ENCODE measurements at regions not wholly inside any gene's neighbourhood (a gene's known extent, or its start where the extent isn't known, plus 50 kb on each side); places are given as distances from the start of the nearest gene placed in this dataset.

- DNase-seq (ENCODE audit: low read depth), result no peak
- no peak overlapping the region for H3K4me3 ChIP-seq (ENCODE audit: control insufficient read depth, low read depth, low read length)
- TF ChIP-seq, protein P1, sequence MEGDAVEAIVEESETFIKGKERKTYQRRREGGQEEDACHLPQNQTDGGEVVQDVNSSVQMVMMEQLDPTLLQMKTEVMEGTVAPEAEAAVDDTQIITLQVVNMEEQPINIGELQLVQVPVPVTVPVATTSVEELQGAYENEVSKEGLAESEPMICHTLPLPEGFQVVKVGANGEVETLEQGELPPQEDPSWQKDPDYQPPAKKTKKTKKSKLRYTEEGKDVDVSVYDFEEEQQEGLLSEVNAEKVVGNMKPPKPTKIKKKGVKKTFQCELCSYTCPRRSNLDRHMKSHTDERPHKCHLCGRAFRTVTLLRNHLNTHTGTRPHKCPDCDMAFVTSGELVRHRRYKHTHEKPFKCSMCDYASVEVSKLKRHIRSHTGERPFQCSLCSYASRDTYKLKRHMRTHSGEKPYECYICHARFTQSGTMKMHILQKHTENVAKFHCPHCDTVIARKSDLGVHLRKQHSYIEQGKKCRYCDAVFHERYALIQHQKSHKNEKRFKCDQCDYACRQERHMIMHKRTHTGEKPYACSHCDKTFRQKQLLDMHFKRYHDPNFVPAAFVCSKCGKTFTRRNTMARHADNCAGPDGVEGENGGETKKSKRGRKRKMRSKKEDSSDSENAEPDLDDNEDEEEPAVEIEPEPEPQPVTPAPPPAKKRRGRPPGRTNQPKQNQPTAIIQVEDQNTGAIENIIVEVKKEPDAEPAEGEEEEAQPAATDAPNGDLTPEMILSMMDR (conservative IDR thresholded peaks at IDR 0.05; ENCODE audit: control insufficient read depth, insufficient read depth, low read depth, low read length), result no peak
These were observed 289.6 kb upstream of the NPVF start for GRCh38 chr7:25517906-25518305.

GRCh38 chr7:25520017-25520416 lies 291.7 kb upstream of the NPVF start:
- TF ChIP-seq, protein P1 (conservative IDR thresholded peaks at IDR 0.05; ENCODE audit: control insufficient read depth, insufficient read depth, low read depth, low read length), result no peak
- DNase-seq (ENCODE audit: low read depth), result no peak
- no peak overlapping the region for H3K4me3 ChIP-seq (ENCODE audit: control insufficient read depth, low read depth, low read length)

- no peak for DNase-seq (ENCODE audit: low read depth)
- TF ChIP-seq, protein P1 (conservative IDR thresholded peaks at IDR 0.05; ENCODE audit: control insufficient read depth, insufficient read depth, low read depth, low read length), result no peak
- H3K4me3 ChIP-seq (ENCODE audit: control insufficient read depth, low read depth, low read length), result no peak overlapping the region
These were observed 292.2 kb upstream of the NPVF start for GRCh38 chr7:25520516-25520915.

GRCh38 chr7:25521236-25521635 lies 292.9 kb upstream of the NPVF start:
- no peak for DNase-seq (ENCODE audit: low read depth)
- TF ChIP-seq, protein P1 (conservative IDR thresholded peaks at IDR 0.05; ENCODE audit: control insufficient read depth, insufficient read depth, low read depth, low read length), result no peak
- H3K4me3 ChIP-seq (ENCODE audit: control insufficient read depth, low read depth, low read length), result no peak overlapping the region

GRCh38 chr7:25522727-25523126 lies 294.4 kb upstream of the NPVF start:
- DNase-seq (ENCODE audit: low read depth), result no peak
- H3K4me3 ChIP-seq (ENCODE audit: control insufficient read depth, low read depth, low read length), result no peak overlapping the region
- TF ChIP-seq, protein P1 (conservative IDR thresholded peaks at IDR 0.05; ENCODE audit: control insufficient read depth, insufficient read depth, low read depth, low read length), result no peak

DNA sequence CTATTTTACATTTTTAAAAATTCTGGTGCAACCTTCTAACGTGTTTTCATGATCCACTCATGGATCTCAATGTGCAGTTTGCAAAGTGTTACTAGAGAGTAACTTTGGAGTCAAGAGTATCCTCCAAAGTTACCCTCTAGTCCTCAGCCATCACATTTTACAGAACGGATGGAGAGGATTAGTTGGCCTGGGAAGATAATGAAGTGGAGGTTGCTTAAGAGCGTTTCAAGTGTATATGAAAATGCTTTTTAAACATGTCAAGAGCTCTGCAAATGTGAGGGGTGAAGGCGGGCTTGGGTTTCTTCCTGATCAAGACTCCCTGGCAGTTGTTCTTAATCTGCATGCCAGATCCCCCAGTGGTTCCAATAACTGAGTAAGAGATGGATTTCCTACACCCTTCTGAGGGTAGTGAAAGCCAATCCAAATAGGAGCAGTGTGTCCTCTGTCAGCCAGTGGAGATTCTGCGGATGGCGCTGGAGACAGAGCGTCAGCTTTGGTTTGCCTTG lies 299.4 kb upstream of the NPVF start:
- no peak overlapping the region for H3K4me3 ChIP-seq (ENCODE audit: control insufficient read depth, low read depth, low read length)
- TF ChIP-seq, protein P1 (conservative IDR thresholded peaks at IDR 0.05; ENCODE audit: control insufficient read depth, insufficient read depth, low read depth, low read length), result no peak
- DNase-seq (ENCODE audit: low read depth), result no peak

- TF ChIP-seq, protein P1 (conservative IDR thresholded peaks at IDR 0.05; ENCODE audit: control insufficient read depth, insufficient read depth, low read depth, low read length), result no peak
- H3K4me3 ChIP-seq (ENCODE audit: control insufficient read depth, low read depth, low read length), result no peak overlapping the region
- no peak for DNase-seq (ENCODE audit: low read depth)
These were observed 301.0 kb upstream of the NPVF start for GRCh38 chr7:25529320-25529719.
